Tibial artery (tissue), 4 donors: ENCODE measurements at regions not wholly inside any gene's neighbourhood (a gene's known extent, or its start where the extent isn't known, plus 50 kb on each side); places are given as distances from the start of the nearest gene placed in this dataset.

ENCODE experiments used
- DNase-seq, 2 donors: peaks; one replicate each; pipeline ENCODE4 v3.0.0-alpha.2; 2019
- H3K27ac ChIP-seq, 2 donors: fragments of 200-600 bp; sonication (generic) in 1 of 2; 1 replicate in 1 of 2; 2 replicates in 1 of 2; pipeline ENCODE4 v1.5.1; 2018 to 2019; ENCODE audit warnings: mild to moderate bottlenecking in 1 of 2
- H3K27me3 ChIP-seq, 2 donors: fragments of 200-600 bp; sonication (generic) in 1 of 2; one replicate each; pipeline versions ENCODE4 v1.5.1 to v1.6.0; 2016 to 2019
- H3K36me3 ChIP-seq, 3 donors: fragments of 200-600 bp; sonication (generic) in 2 of 3; one replicate each; pipeline ENCODE4 v1.5.1; 2016 to 2019; ENCODE audit warnings: mild to moderate bottlenecking in 2 of 3
- H3K4me1 ChIP-seq, 4 donors: fragments of 200-600 bp; sonication (generic) in 2 of 4; 1 replicate in 3 of 4; 2 replicates in 1 of 4; pipeline ENCODE4 v1.5.1; 2016 to 2019
- H3K4me3 ChIP-seq, 2 donors: fragments of 200-600 bp; sonication (generic) in 1 of 2; 1 replicate in 1 of 2; 2 replicates in 1 of 2; pipeline ENCODE4 v1.5.1; 2018 to 2019; ENCODE audit warnings: mild to moderate bottlenecking in 2 of 2
- H3K9me3 ChIP-seq, 3 donors: fragments of 200-600 bp; sonication (generic) in 1 of 3; one replicate each; pipeline ENCODE4 v1.5.1; 2016 to 2019
- intact Hi-C: fragments of 100-400 bp; cut with DNase I; formaldehyde crosslinking; loops from one replicate; pipeline ENCODE4 v1.15.0; 2023; ENCODE audit warnings: low total_unique reads
- TF ChIP-seq, protein P1 (sequence below), 2 experiments: fragments of 200-600 bp in 1 of 2; fragments of 450-650 bp in 1 of 2; IDR thresholded peaks; one replicate each; pipeline ENCODE4 v1.5.1; 2017 to 2019; ENCODE audit warnings: antibody characterized with exemption in 2 of 2, mild to moderate bottlenecking in 1 of 2, moderate library complexity in 1 of 2

DNA sequence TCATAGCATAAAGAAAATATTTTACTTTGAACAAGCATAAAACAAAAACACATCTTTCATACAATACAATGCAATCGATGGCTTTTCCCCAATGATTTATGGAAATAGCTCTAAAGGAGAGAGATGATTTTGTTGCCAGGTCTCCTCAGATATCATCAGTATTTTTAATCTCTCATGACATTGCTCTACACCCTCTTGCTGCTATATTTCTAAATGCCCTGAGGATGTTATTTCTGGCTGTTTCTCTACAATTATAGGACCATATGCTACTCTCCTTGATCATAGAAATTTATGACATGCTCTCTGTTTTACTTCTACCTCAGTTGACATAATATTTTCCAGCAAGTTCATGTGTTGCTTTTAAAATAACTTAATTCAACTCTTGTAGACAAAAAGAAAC is 654.9 kb upstream of the GBE1 start:
- intact Hi-C loops: no loop called here
- TF ChIP-seq, protein P1, sequence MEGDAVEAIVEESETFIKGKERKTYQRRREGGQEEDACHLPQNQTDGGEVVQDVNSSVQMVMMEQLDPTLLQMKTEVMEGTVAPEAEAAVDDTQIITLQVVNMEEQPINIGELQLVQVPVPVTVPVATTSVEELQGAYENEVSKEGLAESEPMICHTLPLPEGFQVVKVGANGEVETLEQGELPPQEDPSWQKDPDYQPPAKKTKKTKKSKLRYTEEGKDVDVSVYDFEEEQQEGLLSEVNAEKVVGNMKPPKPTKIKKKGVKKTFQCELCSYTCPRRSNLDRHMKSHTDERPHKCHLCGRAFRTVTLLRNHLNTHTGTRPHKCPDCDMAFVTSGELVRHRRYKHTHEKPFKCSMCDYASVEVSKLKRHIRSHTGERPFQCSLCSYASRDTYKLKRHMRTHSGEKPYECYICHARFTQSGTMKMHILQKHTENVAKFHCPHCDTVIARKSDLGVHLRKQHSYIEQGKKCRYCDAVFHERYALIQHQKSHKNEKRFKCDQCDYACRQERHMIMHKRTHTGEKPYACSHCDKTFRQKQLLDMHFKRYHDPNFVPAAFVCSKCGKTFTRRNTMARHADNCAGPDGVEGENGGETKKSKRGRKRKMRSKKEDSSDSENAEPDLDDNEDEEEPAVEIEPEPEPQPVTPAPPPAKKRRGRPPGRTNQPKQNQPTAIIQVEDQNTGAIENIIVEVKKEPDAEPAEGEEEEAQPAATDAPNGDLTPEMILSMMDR (IDR thresholded peaks at IDR 0.05): no peak

DNA sequence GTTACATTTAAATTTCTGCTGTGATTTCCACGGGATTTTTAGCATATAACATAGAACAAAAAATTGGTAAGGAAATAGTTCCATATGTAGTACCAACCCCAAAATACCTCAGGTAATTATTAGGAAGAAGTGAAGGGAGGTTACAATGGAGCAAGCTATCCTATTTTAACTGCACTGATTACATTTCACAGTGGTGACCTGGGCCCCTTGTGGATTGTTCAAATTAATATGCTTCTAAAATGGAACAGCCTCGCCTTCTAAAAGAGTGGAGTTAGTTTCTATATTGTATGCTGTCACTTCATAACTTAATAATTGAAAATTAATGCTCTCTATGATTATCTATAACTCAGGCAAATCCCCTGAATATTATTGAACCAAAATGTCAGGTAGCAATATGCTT is 651.7 kb upstream of the GBE1 start:
- TF ChIP-seq, protein P1 (IDR thresholded peaks at IDR 0.05): no peak
- no peak for DNase-seq
- Histone ChIP-seq H3K27ac (no peak overlapping the region), H3K27me3 (no peaks in the 10 kb centered on the region), H3K4me3 (no peak overlapping the region), H3K9me3 (no peaks in the 10 kb centered on the region), H3K36me3 (no peaks in the 10 kb centered on the region), H3K4me1 (no peaks in the 10 kb centered on the region)
- intact Hi-C loops: no loop called here

More for the DNA sequence above, 654.9 kb upstream of the GBE1 start:
- no peaks in the 10 kb centered on the region for H3K27me3 ChIP-seq
- H3K9me3 ChIP-seq: no peaks in the 10 kb centered on the region
- no peak for DNase-seq
- H3K27ac ChIP-seq: no peak overlapping the region
- no peaks in the 10 kb centered on the region for H3K36me3 ChIP-seq
- H3K4me3 ChIP-seq: no peak overlapping the region
- H3K4me1 ChIP-seq: no peaks in the 10 kb centered on the region

DNA sequence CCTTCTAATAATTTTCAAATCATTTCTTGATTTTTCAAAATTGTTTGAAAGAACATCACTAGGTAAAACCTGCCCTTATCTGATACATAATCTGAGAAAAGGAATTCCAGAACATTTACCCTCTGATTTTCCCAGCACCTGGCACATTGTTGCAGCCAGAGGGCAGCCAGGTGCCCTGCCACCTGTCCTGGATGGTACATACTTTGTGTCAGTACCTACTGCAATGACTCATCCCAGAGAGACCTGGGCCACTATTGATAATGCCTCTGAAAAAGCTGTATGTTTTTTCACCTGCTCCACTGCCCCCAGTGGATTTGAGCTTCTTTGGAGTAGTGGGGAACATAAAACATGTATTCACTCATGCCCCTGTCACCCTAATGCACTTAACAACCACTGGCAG is 648.9 kb upstream of the GBE1 start:
- Histone ChIP-seq H3K4me3 (no peak overlapping the region), H3K9me3 (no peaks in the 10 kb centered on the region), H3K27ac (no peak overlapping the region), H3K36me3 (no peaks in the 10 kb centered on the region), H3K4me1 (no peaks in the 10 kb centered on the region), H3K27me3 (no peaks in the 10 kb centered on the region)
- no peak for DNase-seq
- TF ChIP-seq, protein P1 (IDR thresholded peaks at IDR 0.05): no peak
- intact Hi-C loops: no loop called here

DNA sequence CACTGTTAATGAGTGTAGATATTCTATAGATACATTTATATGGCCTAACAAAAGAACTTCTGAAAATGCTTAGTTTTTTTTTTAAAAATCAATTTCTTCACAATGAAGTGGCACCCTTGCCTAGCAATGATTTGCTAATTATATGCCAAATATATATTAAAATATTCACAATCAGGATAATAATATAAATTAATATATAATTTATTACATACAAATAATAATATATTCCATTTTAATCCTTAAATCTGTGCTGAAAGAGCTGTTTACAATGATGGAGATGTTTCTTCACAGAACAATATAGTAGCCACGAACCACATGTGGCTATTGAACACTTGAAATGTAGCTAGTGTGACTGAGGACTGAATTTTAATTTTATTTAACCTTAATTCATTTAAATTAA is 648.4 kb upstream of the GBE1 start:
- no peak for DNase-seq
- intact Hi-C loops: no loop called here
- Histone ChIP-seq H3K27me3 (no peaks in the 10 kb centered on the region), H3K27ac (no peak overlapping the region), H3K4me3 (no peak overlapping the region), H3K9me3 (no peaks in the 10 kb centered on the region), H3K36me3 (no peaks in the 10 kb centered on the region), H3K4me1 (no peaks in the 10 kb centered on the region)
- TF ChIP-seq, protein P1 (IDR thresholded peaks at IDR 0.05): no peak

DNA sequence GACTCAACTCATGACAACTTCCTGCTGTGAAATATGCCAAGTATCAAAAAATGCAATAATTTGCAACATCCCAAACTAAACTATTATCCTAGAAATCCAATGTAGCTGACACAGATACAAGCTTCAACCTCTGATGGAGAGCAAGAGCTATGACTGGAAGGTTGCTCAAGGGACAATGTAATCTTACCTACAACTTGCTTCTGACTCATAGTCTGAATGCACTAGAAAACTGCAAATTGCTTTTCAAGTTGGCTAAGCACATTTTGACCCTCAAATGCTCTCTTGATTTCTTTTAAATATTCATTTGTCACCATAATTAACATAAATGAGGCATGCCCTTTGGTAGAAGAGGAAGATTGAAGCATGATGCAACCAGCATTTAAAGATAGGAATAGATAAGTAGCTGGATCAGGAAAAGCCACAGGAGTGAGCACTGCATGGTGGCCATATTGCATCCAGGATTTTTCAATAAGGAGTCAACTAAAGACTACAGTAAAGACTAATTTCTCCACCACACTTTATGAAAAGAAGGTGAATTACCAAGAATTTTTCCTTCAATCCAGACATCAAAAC is 630.8 kb upstream of the GBE1 start:
- Histone ChIP-seq H3K36me3 (no peaks in the 10 kb centered on the region), H3K27ac (no peak overlapping the region), H3K9me3 (no peaks in the 10 kb centered on the region), H3K4me1 (no peaks in the 10 kb centered on the region), H3K4me3 (no peak overlapping the region), H3K27me3 (no peaks in the 10 kb centered on the region)
- TF ChIP-seq, protein P1 (IDR thresholded peaks at IDR 0.05): no peak
- no peak for DNase-seq
- intact Hi-C loops: no loop called here

DNA sequence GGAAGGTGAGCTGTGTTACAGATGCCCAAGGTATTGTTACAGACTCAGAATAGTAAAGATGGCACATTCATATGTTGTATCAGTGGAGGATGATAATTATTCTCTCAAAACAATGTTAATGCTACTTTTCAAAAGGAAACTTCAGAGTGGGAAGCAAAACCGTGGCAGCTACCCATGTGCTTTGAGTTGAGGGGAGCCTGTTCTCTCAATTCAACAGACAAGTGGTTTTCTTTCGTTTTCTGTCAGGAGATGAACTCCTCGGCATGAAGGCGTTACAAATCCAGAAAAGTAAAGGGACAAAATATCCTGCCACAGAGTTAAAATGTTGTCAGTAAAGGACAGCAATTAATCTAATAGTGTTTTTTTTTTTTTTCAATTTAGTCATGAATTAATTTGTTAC is 629.4 kb upstream of the GBE1 start:
- intact Hi-C loops: no loop called here
- Histone ChIP-seq H3K4me1 (no peaks in the 10 kb centered on the region), H3K4me3 (no peak overlapping the region), H3K27ac (no peak overlapping the region), H3K36me3 (no peaks in the 10 kb centered on the region), H3K9me3 (no peaks in the 10 kb centered on the region), H3K27me3 (no peaks in the 10 kb centered on the region)
- no peak for DNase-seq
- TF ChIP-seq, protein P1 (IDR thresholded peaks at IDR 0.05): no peak
